ENCODE measurements at regions not wholly inside any gene's neighbourhood (a gene's known extent, or its start where the extent isn't known, plus 50 kb on each side); places are given as distances from the start of the nearest gene placed in this dataset.

- no peak for TF ChIP-seq CTCF (IDR thresholded peaks at IDR 0.05; ENCODE audit: poor library complexity, severe bottlenecking)
- no peak for TF ChIP-seq POLR2AphosphoS5 (IDR thresholded peaks at IDR 0.05)
- no peak for TF ChIP-seq EZH2 (IDR thresholded peaks at IDR 0.05; ENCODE audit: borderline replicate concordance, insufficient read depth, low read length, poor library complexity, severe bottlenecking)
- TF ChIP-seq EP300 (conservative IDR thresholded peaks at IDR 0.05; ENCODE audit: poor library complexity, severe bottlenecking): no peak
- no peak for TF ChIP-seq TAF1 (IDR thresholded peaks at IDR 0.05; ENCODE audit: low read depth)
- no peak overlapping the region for H2AFZ ChIP-seq (ENCODE audit: low read depth, low read length)
- H3K9me3 ChIP-seq (ENCODE audit: low read length): no peaks in the 10 kb centered on the region
- no peak overlapping the region for H3K4me3 ChIP-seq (ENCODE audit: low read length)
- no peak overlapping the region for H3K9ac ChIP-seq (ENCODE audit: low read length)
- no peaks in the 10 kb centered on the region for H3K27me3 ChIP-seq (ENCODE audit: insufficient read depth, low read depth, low read length)
- H4K20me1 ChIP-seq (ENCODE audit: insufficient read depth): no peaks in the 10 kb centered on the region
- H3K79me2 ChIP-seq (replicated peaks; ENCODE audit: insufficient read depth, low read length): no peaks in the 10 kb centered on the region
- H3K36me3 ChIP-seq (ENCODE audit: insufficient read depth, low read length): no peaks in the 10 kb centered on the region
- no peaks in the 10 kb centered on the region for H3K9me2 ChIP-seq (ENCODE audit: insufficient read depth, low read length)
- H3F3A ChIP-seq (ENCODE audit: insufficient read depth, low read length, poor library complexity, severe bottlenecking): no peaks in the 10 kb centered on the region
- no peak overlapping the region for H3K27ac ChIP-seq (ENCODE audit: low read length)
- no peak overlapping the region for H3K4me2 ChIP-seq (ENCODE audit: low read length)
These were observed 291.8 kb upstream of the IRX4 start for GRCh38 chr5:2174538-2174937.

GRCh38 chr5:2173151-2173834 is 290.6 kb upstream of the IRX4 start:
- Histone ChIP-seq H3K4me2 (ENCODE audit: low read length) (no peak overlapping the region), H2AFZ (ENCODE audit: low read depth, low read length) (no peak overlapping the region), H3K27me3 (ENCODE audit: insufficient read depth, low read depth, low read length) (no peaks in the 10 kb centered on the region), H3K4me3 (ENCODE audit: low read length) (no peak overlapping the region), H3K9ac (ENCODE audit: low read length) (no peak overlapping the region), H4K20me1 (ENCODE audit: insufficient read depth) (no peaks in the 10 kb centered on the region), H3K27ac (ENCODE audit: low read length) (no peak overlapping the region), H3K36me3 (ENCODE audit: insufficient read depth, low read length) (no peaks in the 10 kb centered on the region), H3F3A (ENCODE audit: insufficient read depth, low read length, poor library complexity, severe bottlenecking) (no peaks in the 10 kb centered on the region), H3K9me3 (ENCODE audit: low read length) (no peaks in the 10 kb centered on the region), H3K9me2 (ENCODE audit: insufficient read depth, low read length) (no peaks in the 10 kb centered on the region), H3K79me2 (replicated peaks; ENCODE audit: insufficient read depth, low read length) (no peaks in the 10 kb centered on the region)
- TF ChIP-seq SMC3 (conservative IDR thresholded peaks at IDR 0.05; ENCODE audit: poor library complexity) (no peak), TAF1 (IDR thresholded peaks at IDR 0.05; ENCODE audit: low read depth) (no peak), POLR2AphosphoS5 (IDR thresholded peaks at IDR 0.05) (no peak), REST (IDR thresholded peaks at IDR 0.05; ENCODE audit: borderline replicate concordance) (no peak), CTCF (IDR thresholded peaks at IDR 0.05; ENCODE audit: poor library complexity, severe bottlenecking) (no peak), EP300 (conservative IDR thresholded peaks at IDR 0.05; ENCODE audit: poor library complexity, severe bottlenecking) (no peak), RAD21 (conservative IDR thresholded peaks at IDR 0.05) (no peak), MXI1 (conservative IDR thresholded peaks at IDR 0.05; ENCODE audit: poor library complexity, severe bottlenecking) (no peak), EZH2 (IDR thresholded peaks at IDR 0.05; ENCODE audit: borderline replicate concordance, insufficient read depth, low read length, poor library complexity, severe bottlenecking) (no peak)

All from neural cell (in vitro differentiated cells).